ENCODE measurements at regions not wholly inside any gene's neighbourhood (a gene's known extent, or its start where the extent isn't known, plus 50 kb on each side); places are given as distances from the start of the nearest gene placed in this dataset.
"Not testable (repeated sequence)": the region's sequence is repeated elsewhere in the genome, so short reads cannot be mapped to it uniquely, and the experiment has no call there.

DNA sequence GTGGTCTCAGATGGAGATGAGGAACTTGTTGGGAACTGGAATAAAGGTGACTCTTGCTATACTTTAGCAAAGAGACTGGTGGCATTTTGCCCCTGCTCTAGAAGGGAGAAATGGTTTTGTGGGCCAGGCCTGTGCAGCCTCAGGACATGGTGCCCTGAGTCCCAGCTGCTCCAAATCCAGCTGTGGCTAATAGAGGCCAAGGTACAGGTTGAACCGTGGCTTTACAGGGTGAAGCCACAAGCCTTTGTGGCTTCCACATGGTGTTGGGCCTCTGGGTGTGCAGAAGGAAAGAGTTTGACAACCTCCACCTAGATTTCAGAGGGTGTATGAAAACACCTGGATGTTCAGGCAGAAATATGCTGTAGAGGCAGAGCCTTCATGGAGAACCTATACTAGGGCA is 586.0 kb downstream of the FLRT2 start:
- no peak for DNase-seq (ENCODE audit: low read depth)
- H3K4me3 ChIP-seq (ENCODE audit: control insufficient read depth, low read depth, low read length) = no peak overlapping the region
- TF ChIP-seq, protein P1, sequence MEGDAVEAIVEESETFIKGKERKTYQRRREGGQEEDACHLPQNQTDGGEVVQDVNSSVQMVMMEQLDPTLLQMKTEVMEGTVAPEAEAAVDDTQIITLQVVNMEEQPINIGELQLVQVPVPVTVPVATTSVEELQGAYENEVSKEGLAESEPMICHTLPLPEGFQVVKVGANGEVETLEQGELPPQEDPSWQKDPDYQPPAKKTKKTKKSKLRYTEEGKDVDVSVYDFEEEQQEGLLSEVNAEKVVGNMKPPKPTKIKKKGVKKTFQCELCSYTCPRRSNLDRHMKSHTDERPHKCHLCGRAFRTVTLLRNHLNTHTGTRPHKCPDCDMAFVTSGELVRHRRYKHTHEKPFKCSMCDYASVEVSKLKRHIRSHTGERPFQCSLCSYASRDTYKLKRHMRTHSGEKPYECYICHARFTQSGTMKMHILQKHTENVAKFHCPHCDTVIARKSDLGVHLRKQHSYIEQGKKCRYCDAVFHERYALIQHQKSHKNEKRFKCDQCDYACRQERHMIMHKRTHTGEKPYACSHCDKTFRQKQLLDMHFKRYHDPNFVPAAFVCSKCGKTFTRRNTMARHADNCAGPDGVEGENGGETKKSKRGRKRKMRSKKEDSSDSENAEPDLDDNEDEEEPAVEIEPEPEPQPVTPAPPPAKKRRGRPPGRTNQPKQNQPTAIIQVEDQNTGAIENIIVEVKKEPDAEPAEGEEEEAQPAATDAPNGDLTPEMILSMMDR (conservative IDR thresholded peaks at IDR 0.05; ENCODE audit: control insufficient read depth, insufficient read depth, low read depth, low read length) = no peak

DNA sequence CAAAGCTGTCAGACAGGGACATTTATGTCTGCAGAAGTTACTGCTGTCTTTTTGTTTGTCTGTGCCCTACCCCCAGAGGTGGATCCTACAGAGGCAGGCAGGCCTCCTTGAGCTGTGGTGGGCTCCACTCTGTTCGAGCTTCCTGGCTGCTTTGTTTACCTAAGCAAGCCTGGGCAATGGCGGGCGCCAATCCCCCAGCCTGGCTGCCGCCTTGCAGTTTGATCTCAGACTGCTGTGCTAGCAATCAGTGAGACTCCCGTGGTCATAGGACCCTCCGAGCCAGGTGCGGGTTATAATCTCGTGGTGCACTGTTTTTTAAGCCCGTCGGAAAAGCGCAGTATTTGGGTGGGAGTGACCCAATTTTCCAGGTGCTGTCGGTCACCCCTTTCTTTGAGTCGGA is 580.9 kb downstream of the FLRT2 start:
- DNase-seq (ENCODE audit: low read depth); H3K4me3 ChIP-seq (ENCODE audit: control insufficient read depth, low read depth, low read length): not testable (repeated sequence)

GRCh38 chr14:86104691-86105265 is 574.8 kb downstream of the FLRT2 start:
- TF ChIP-seq, protein P1 (conservative IDR thresholded peaks at IDR 0.05; ENCODE audit: control insufficient read depth, insufficient read depth, low read depth, low read length) = no peak
- no peak for DNase-seq (ENCODE audit: low read depth)

GRCh38 chr14:86094512-86094911 is 564.6 kb downstream of the FLRT2 start:
- no peak overlapping the region for H3K4me3 ChIP-seq (ENCODE audit: control insufficient read depth, low read depth, low read length)
- no peak for DNase-seq (ENCODE audit: low read depth)
- TF ChIP-seq, protein P1 (conservative IDR thresholded peaks at IDR 0.05; ENCODE audit: control insufficient read depth, insufficient read depth, low read depth, low read length) = no peak

More at GRCh38 chr14:86104691-86105265, 574.8 kb downstream of the FLRT2 start:
- H3K4me3 ChIP-seq (ENCODE audit: control insufficient read depth, low read depth, low read length) = no peak overlapping the region

- TF ChIP-seq, protein P1 (conservative IDR thresholded peaks at IDR 0.05; ENCODE audit: control insufficient read depth, insufficient read depth, low read depth, low read length) = no peak
- DNase-seq (ENCODE audit: low read depth) = no peak
- no peak overlapping the region for H3K4me3 ChIP-seq (ENCODE audit: control insufficient read depth, low read depth, low read length)
These were observed 561.9 kb downstream of the FLRT2 start for GRCh38 chr14:86091811-86092210.

GRCh38 chr14:86088156-86088555 is 558.2 kb downstream of the FLRT2 start:
- no peak for DNase-seq (ENCODE audit: low read depth)
- TF ChIP-seq, protein P1 (conservative IDR thresholded peaks at IDR 0.05; ENCODE audit: control insufficient read depth, insufficient read depth, low read depth, low read length) = no peak
- no peak overlapping the region for H3K4me3 ChIP-seq (ENCODE audit: control insufficient read depth, low read depth, low read length)

DNA sequence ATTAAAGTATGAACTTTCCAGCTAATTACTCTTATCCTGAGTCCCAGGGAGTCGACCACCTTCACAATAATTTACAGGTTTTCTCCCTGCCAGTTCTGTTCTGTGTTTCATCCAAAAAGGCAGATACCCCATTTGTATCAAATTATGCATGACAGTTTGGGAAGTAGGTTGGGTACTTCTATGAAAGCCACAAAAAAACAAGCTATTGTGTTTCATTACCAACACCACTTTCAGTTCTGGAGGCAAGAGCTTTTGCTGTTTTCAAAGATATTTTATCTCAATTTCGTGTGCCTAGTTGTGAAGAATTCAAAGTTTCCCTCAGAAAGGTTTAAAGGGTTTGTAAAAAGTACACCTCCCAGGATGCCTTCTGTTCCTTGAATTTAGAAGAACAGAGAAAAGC is 557.4 kb downstream of the FLRT2 start:
- no peak for DNase-seq (ENCODE audit: low read depth)
- H3K4me3 ChIP-seq (ENCODE audit: control insufficient read depth, low read depth, low read length) = no peak overlapping the region

More for the DNA sequence above, 557.4 kb downstream of the FLRT2 start:
- TF ChIP-seq, protein P1 (conservative IDR thresholded peaks at IDR 0.05; ENCODE audit: control insufficient read depth, insufficient read depth, low read depth, low read length) = no peak
